Globus pallidus (tissue), 1 donor: ENCODE measurements at regions not wholly inside any gene's neighbourhood (a gene's known extent, or its start where the extent isn't known, plus 50 kb on each side); places are given as distances from the start of the nearest gene placed in this dataset.
A peak's percentile ranks its signal among the peaks of the same experiment; 100 is the strongest.

Experiments used
- DNase-seq: peaks from one replicate; pipeline ENCODE4 v3.0.0-alpha.2; 2015; ENCODE audit warnings: low spot score

DNA sequence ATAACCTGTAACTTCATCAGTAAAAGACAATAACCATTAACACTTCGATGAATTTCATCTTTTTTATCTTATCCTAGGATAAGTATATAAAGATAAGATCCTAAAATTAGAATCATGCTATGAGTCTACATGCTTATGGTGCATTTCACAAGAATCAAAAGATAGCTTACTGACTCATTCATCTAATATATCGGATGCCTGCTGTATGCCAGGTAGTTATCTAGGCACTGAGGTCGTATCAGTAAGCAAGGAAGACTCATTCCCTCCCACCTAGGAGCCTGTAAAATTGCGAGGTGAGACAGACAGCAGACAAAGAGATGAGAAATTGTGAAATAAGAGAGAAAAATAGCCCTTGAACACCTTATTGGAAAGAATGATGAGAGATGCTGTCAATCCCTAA, 240.6 kb upstream of the ADAMTSL1 start:
- DNase-seq: no peak

DNA sequence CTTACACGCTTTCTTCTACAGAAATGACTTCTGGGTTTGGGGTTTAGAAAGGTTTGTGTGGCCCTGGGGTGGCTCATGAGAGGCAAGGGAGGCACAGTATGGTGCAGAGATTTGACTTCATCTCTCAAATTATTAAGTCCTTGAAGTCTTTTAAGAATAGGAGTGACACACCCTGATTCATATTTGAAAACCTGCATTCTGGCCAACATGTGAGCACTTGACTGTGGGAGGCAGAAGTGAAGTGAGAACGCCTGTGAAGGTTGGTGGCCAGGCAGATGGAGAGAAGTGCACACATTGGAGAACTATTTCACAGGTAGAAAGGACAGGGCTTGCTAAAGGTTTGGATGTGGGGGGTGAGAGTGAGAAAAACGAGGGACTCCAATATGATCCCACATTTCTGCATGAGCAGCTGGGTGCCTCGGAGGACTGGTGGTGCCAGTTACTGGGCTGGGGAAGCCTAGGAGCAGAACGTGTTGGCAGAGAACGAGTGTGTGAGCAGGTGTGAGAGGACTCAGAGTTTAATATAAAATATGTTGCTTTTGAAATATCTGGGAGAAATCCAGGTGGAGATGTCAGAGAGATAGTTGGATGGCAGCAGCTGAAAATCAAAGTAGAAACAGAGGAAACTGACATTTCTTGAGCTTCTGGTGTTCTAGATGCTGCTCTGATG, 240.0 kb upstream of the ADAMTSL1 start:
- DNase-seq: no peak

DNA sequence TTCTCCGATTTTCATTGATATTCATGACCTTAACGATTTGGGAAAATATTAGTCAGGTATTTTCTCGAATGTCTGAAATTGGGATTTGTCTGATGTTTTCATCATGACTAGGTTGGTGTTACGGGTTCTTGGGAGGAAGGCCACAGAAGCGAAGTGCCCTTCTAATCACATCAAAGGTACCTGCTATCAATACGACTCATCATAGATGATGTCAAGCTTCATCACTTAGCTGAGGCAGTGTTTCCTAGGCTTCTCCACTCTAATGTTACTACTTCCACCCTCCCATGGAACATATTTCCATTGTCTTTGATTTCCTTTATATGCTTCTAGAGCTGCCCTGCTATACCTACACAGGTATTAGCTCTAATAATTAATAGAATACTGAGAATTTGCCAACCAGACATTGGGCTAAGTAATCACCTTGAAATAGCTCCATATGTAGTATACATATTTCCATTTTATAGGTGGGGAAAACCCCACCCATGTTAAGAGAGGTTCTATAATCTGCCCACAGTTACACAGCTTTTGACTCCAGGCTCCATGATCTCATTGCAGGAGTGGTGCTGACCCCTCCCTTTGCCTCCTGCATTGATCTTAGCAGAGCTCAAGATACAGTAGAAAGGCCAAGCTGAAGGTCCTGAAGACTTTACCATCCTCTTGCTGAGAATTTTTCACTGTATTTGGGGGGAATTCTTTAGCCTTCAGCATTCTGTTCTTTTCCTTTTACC, 238.6 kb upstream of the ADAMTSL1 start:
- no peak for DNase-seq

DNA sequence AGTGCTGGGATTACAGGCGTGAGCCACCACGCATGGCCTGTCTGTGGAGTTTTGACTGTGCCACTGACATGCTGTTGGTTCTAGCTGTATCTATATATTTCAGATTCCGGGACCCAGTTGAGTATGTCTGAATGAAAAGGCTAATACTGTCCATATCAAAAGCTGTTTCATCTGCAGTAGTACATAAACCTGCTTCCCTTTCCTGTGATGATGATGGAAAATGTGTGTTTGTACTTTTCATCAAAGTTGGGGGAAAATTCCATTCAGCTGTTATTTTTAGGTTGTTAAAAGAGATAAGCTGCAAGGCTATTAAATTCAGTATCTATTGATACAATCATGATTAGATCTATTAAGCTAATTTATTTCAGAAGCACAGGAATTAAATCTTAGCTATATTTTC, 237.6 kb upstream of the ADAMTSL1 start:
- no peak for DNase-seq

DNA sequence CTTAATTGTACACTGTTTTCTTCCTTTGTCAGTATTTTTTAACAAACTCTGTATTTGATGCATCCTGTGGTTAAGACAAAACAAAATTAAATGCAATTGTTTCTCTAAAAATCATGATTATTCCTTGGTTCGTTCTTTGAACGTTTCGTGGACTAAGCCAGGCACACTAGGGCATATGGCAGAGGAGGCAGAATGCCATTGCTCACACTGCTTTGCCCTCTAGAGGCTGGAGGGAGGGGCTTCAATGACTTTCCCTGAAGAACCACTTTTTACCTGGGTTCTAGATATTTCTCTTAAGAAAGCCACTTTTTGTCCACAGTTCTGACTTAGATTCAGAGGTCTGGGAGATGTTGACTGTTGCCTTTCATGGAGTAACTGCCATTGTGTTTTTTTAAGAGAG, 236.2 kb upstream of the ADAMTSL1 start:
- no peak for DNase-seq

DNA sequence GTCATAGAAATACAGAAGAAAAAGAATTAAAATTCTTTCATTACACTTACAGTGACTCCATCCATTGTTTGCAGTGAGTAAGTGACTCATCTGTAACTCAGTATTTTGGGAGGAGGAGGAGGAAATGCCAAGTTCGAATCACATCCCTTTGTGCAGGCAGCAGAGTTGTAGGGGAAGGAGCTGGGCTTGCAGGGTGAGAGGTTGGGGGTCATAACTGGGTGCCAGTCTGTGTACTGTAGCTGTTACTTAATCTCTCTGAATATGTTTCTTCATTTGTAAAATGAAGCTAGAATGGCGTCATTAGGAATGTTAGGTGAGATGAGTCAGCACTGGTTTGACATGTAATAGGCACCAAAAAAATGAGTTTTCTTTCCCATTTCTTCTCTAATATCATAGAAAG, 235.7 kb upstream of the ADAMTSL1 start:
- no peak for DNase-seq

DNA sequence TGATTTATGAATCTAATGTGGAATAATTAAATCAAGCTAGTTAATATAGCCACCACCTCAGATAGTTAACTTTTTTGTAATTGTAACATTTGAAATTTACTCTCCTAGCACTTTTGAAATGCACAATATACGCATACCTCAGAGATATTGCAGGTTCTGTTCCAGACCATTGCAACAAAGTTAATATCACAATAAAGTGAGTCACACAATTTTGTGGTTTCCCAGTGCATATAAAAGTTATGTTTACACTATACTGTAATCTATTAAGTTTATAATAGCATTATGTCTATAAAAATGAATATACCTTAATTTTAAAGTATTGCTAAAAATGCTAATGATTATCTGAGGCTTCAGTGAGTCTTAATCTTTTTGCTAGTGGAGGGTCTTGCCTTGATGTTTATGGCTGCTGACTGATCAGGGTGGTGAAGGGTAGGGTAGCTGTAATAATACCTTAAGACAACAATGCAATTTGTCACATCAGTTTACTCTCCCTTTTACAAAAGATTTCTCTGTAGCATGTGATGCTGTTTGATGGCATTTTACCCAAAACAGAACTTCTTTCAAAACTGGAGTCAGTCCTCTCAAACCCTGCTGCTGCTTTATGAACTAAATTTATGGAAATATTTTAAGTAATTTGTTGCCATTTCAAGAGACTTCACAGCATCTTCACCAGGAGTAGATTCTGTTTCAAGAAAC, 235.1 kb upstream of the ADAMTSL1 start:
- DNase-seq: no peak

DNA sequence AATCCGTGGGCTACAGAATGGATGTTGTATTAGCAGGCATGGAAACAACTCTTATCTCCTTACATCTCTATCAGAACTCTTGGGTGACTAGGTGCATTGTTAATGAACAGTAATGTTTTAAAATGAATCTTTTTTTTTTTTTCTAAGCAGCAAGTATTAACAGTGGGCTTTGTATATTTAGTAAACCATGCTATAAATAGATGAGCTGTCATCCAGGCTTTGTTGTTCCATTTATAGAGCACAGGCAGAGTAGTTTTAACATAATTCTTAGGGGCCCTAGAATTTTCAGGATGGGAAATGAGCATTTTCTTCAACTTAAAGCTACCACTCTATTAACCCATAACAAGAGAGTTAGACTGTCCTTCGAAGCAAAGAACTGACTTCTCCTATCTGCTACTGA, 233.7 kb upstream of the ADAMTSL1 start:
- no peak for DNase-seq

DNA sequence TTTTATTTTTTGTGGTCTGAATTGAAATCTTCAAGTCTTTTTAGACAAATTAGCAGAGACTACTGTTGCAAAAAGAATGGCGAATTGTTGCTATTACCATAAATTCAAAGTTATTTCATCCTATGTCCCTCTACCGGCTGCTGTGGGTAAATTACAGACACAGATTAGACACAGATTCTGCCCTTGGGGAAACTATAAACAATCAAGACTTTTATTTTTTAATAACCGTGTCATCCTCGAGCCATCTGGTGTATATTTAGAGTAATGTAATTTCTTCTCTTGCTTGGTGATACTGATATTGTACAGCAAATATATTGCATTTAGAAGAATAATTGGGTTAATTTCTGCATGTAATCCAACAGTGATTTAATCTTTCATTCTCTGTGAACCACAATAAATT, 228.0 kb upstream of the ADAMTSL1 start:
- no peak for DNase-seq

DNA sequence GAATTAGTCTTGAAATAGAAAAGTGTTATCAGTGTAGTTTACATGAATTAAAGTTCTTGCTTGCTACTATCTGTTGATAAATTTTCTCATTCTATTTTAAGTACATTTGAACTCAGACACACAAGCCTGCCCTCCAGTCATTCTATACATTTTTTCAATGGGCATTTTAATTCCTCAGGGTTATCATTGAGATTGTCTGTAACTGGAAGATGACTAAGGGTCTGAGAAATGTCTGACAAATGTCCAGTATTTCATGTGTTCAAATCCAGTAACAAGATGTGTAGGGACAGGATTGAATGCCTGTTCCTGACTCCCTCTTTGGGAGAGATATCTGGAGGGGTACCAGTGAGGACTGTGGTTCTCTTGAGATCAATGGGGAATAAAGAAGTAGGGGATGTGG, 223.9 kb upstream of the ADAMTSL1 start:
- no peak for DNase-seq

DNA sequence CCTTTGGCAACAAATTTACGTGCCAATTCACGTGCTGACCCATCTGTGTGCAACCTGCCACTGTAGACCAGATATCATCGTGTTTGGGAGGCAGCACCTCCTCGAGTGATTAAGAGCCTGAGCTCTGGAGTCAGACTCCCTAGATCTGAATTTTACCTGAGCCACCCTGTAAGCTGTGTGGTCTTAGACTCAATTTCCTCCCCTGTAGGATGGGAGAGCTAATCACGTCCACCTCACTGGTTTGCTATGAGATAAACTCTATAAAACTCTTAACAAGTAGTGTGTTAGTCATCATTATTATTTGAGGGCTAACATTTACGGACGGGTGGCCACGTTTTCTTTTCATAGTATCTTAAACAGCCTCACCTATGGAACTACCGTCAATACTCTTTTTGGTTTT, 220.0 kb upstream of the ADAMTSL1 start:
- DNase-seq: no peak

DNA sequence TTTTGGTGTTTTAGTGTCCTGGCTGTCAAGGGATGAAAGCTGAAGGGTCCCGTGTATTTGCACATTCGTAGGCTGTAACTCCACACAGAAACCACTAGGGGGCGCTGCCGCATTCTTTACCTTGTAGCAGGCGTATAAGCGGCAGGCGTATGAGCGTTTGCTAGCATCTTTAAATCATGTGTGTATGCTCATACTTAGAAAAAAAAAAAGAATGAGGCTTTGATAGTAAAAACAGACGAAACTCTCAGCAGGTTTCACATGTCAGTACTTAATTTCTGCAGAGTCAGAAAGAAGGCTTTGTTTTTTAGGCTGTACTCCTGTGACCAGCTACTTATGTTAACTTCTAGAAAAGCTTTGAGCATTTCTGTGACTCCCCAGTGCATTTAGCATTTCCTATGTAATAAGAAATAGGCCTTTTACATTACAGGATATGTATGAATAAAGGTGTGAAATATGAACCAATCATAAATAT, 218.8 kb upstream of the ADAMTSL1 start:
- peak; percentile 81 for DNase-seq

DNA sequence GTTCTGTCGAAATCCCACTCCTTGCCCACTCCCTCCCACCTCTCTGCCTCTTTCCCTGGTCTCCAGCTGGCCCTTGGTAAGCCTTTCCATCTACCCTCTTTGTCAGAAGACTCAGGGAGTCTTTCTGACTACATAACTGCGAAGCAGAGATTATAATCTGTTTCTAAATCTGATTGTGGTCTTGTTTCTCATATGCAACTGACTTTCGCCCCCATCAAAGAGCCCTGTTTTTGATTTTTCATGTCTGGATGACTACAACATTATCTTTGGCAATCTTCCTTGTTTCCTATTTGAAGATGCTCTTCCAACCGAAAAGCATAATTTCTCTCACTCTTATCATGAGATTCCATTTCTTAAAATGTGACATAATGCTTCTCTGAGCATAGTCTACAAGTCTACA, 218.2 kb upstream of the ADAMTSL1 start:
- DNase-seq: no peak

DNA sequence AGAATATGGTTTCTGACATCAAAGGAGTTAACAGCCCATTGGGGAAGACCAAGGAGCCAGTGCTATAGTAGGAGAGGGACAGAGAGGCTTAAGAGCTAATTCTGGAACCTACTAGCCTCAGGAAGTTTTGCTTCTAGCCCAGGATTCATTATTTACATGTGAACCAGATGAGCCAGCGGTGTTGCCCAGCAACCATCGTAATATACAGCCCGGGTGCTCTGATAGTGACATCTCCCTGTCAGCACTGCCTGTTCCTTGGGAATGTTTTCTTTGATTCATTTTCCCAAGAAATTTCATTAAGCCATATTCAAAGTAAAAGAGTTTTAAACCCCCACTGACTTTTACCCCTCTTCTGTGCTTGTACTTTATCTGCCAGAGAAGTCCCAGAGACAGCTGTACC, 217.4 kb upstream of the ADAMTSL1 start:
- DNase-seq: no peak

DNA sequence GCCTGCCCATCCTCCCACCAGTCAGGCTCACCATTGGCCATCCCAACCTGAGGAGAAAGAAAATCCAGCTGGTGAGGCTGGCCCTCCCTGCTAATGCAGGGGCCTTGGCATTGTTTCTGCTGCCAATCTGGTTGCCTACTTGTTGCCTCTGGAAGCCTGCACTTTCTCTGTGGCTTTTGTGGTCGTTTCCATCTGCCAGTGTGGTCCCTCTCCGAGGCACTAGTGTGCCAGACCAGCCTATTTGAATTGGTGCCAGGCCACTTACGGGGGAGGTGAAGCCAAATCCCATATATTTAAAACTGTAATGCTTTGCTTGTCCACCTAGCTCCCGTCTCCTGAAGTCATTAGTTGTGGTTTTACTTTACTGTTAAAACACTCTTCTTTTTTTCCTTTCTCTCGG, 213.4 kb upstream of the ADAMTSL1 start:
- no peak for DNase-seq

DNA sequence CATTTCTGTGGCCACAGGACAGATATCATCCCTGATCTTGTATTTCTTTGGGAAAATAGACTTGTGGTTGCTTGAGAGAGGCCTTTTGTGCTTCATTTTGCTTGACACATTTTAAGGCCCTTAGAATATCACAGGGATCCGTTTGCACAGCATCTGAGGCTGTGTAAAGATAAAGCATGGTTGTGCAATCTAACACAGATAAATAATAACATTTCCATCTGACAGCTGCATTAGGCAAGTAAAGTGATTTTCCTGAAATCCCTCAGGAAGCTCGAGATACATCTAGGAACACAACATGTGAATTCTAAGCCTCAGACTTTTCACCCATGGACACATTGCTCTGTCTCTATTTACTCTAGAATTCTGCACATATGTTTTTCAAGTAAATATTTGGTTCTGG, 212.8 kb upstream of the ADAMTSL1 start:
- DNase-seq: no peak

DNA sequence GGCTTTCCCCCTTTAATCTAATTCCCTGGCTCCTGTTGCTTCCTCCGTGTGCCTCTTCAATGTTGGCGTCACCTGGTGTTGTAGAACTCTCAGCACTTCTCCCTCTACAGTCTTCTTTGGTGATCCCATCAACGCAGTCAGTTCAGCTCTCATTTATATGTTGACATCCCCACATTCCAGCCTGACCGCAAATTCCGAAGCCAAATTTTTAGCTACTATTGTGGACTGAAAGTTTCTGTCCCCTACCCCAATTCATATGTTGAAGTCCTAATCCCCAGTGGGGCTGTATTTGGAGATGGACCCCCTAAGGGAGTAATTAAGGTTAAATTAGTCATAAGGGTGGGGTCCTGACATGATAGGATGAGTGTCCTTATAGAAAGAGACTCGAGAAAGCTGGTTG, 210.6 kb upstream of the ADAMTSL1 start:
- DNase-seq: no peak

DNA sequence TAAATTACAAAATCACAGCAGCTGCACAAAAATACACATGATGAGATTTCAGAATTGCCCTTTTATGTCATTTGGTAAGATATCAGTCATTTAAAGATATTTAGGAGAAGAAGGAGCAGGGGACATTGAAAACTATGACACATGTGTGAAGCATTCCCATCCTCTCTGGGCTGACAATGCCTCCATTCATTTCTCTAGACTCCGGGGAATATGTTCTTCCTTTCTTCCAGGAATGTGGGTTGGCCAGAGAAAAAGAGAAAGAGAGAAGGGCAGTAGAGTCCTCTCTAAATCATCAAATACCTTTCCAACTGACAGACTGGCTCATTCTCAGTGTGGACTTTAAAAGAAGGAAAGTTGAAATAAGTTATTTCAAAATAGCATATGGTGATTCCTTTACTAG, 205.6 kb upstream of the ADAMTSL1 start:
- no peak for DNase-seq

DNA sequence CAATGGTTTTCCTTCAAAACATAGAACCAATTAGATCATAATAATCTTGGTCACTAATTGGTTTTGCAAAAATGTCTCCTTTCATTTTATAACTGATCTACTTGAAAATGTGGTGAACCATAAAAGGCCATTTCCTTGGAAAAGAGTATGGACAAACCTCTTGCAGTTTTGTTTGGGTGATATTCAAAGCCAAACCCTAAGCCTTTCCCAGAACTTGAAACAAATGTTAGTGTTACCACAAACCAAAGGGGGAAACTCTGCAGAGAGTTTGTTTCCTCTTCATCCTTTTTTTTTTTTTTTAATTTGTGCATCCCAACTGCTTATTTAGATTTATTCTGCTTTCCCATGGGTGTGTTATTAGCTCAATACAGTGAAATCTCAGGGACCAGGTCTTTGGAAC, 204.4 kb upstream of the ADAMTSL1 start:
- no peak for DNase-seq

DNA sequence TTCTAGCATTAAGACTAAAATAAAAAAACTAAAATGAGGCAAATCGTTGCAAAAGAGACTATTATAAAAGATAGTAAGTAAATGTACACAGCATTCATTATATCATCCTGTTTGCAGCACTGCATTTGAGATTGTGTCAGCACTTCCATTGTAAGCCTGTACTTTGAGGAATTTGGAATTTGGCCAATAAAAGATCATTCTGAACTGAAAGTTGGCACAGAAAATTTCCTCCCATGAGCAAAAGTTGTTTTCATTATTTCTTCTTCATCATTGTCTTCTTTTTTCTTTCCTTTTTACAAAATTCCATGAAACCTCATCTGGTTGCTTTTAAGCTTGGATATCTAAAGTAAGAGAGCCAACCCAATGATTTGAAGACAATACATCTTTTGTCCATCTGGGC, 199.3 kb upstream of the ADAMTSL1 start:
- peak; percentile 9 for DNase-seq

DNA sequence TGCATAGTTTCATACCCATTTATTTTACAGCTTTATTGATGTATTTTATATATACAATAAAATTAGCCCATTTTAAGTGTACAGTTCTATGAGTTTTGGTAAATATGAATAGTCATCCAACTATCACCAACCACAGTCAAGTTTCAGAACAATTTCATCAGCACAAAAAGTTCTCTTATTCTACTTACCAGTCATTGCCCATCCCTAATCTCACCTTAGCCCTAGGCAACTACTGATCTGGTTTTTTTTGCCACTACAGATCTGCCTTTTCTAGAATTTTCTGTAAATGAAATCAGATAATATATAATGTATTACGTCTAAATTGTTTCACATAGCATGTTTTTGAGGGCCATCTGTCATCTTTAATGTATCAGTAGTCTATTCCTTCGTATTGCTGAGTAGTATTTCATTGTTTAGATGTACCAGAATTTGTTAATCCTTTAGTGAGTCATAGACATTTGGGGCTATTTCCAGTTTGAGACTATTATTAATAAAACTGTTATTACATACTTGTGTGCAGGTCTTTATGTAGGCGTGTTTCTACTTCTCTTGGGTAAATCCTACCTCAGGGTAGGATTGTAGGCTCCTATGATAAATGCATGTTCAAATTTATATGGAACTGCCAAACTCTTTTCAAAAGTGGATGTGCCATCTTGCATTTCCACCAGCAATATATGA, 198.5 kb upstream of the ADAMTSL1 start:
- no peak for DNase-seq

DNA sequence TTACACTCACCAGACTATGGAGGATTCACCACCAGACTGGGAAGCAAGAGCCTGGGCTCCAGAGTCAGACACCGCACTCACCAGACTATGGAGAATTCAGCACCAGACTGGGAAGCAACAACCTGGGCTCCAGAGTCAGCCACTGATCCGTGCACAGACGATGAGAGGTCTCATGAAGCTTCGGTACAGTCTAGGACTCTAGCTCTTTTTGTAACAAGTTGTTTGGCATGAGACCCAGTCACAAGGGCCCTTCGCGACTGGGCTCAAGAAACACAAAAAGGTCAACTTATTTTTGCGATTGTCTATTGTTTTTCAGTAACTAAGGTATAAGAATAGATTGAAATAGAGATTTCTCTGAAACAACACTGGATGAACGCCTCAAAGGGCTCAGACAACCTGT, 192.7 kb upstream of the ADAMTSL1 start:
- no peak for DNase-seq

DNA sequence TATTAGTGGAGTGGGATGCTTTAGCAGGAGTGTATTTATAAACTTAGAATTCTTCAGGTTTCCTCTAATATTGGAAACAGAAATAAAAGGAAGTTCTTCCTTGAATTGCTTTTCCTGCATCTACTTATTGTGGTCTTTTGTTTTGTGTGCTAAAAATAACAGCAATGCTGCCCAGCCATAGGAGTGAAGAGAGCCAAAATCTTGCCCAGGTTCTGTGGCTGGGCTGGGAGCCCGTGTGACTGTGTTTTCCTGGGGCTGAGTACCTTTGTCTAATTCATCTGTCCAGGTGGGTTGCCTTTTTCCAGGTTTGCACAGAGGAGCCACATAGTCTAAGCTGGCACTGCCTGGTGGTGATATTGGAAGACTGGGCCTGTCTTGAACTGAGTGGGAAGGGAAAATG, 179.7 kb upstream of the ADAMTSL1 start:
- DNase-seq: no peak
